H1 (cell line): ENCODE measurements at regions not wholly inside any gene's neighbourhood (a gene's known extent, or its start where the extent isn't known, plus 50 kb on each side); places are given as distances from the start of the nearest gene placed in this dataset.

ENCODE experiments used
- CTCF ChIA-PET: fragments of 300-600 bp; sonication (Branson Sonifier 250); formaldehyde crosslinking; loops from one replicate; lab custom pipeline; 2021; ENCODE audit not compliant: partially characterized antibody; lab: Charles Lee
- POLR2A ChIA-PET: fragments of 300-600 bp; sonication (Branson Sonifier 250); formaldehyde crosslinking; loops from one replicate; lab custom pipeline; 2021; ENCODE audit warnings: inconsistent platforms; ENCODE audit not compliant: partially characterized antibody; lab: Charles Lee
- DNase-seq, 2 experiments: peaks; one replicate each; pipeline versions ENCODE4 v3.0.0 to v3.0.0-alpha.2; 2010 to 2022; ENCODE audit warnings: low spot score in 2 of 2, low read depth in 1 of 2, mixed read lengths in 1 of 2
- FAIRE-seq: peaks from 2 replicates; lab custom pipeline; 2011; peaks lifted over from hg19 to GRCh38; lab: Jason Lieb, UNC
- H2AFZ ChIP-seq: 2 replicates; pipeline ENCODE4 v1.8.1; 2012; ENCODE audit warnings: low read length, inconsistent platforms
- H2AK5ac ChIP-seq: 2 replicates; pipeline ENCODE4 v1.6.1; 2013; ENCODE audit warnings: low read depth, low read length
- H2BK120ac ChIP-seq: replicated peaks from 2 replicates; pipeline ENCODE3; 2013; ENCODE audit warnings: low read depth, low read length, inconsistent platforms
- H2BK12ac ChIP-seq: 2 replicates; pipeline ENCODE4 v1.6.1; 2013; ENCODE audit warnings: low read depth, low read length
- H2BK15ac ChIP-seq: 2 replicates; pipeline ENCODE4 v1.6.1; 2013; ENCODE audit warnings: low read length
- H2BK20ac ChIP-seq: 2 replicates; pipeline ENCODE4 v1.6.1; 2013; ENCODE audit warnings: low read length
- H2BK5ac ChIP-seq: 2 replicates; pipeline ENCODE4 v1.6.1; 2013; ENCODE audit warnings: low read depth, low read length
- H3K14ac ChIP-seq: 2 replicates; pipeline ENCODE4 v1.6.1; 2013; ENCODE audit warnings: inconsistent platforms; ENCODE audit not compliant: insufficient read length
- H3K18ac ChIP-seq: 2 replicates; pipeline ENCODE4 v1.6.1; 2013; ENCODE audit warnings: low read length; ENCODE audit errors: extremely low read depth
- H3K23ac ChIP-seq: 2 replicates; pipeline ENCODE4 v1.6.1; 2013; ENCODE audit warnings: inconsistent platforms; ENCODE audit not compliant: insufficient read length
- H3K23me2 ChIP-seq: 2 replicates; pipeline ENCODE4 v1.6.1; 2013; ENCODE audit warnings: low read depth, low read length
- H3K27ac ChIP-seq: 2 replicates; pipeline ENCODE4 v1.6.1; 2011; ENCODE audit warnings: low read depth, low read length, inconsistent platforms
- H3K27me3 ChIP-seq, 4 experiments: replicated peaks in 1 of 4; 1 replicate in 1 of 4; 2 replicates in 3 of 4; pipeline versions ENCODE4 v1.6.1 to v1.8.1; 2011 to 2013; ENCODE audit warnings: low read length in 3 of 4, mild to moderate bottlenecking in 3 of 4, inconsistent platforms in 2 of 4, mixed read lengths in 2 of 4, moderate library complexity in 1 of 4; ENCODE audit not compliant: control insufficient read depth in 3 of 4, insufficient read depth in 3 of 4; ENCODE audit errors: extremely low read depth in 1 of 4
- H3K36me3 ChIP-seq, 4 experiments: 2 replicates each; pipeline versions ENCODE4 v1.6.1 to v1.8.1; 2011 to 2013; ENCODE audit warnings: mild to moderate bottlenecking in 4 of 4, low read length in 3 of 4, moderate library complexity in 2 of 4, control low read depth in 1 of 4, inconsistent platforms in 1 of 4; ENCODE audit not compliant: insufficient read depth in 4 of 4, control insufficient read depth in 2 of 4
- H3K4ac ChIP-seq: replicated peaks from 2 replicates; pipeline ENCODE3; 2013; ENCODE audit warnings: low read length, low read depth, mixed read lengths, inconsistent platforms; ENCODE audit not compliant: insufficient read length
- H3K4me1 ChIP-seq, 4 experiments: replicated peaks in 1 of 4; 1 replicate in 1 of 4; 2 replicates in 3 of 4; pipeline versions ENCODE4 v1.6.1 to v1.8.1; 2011 to 2013; ENCODE audit warnings: low read length in 3 of 4, inconsistent platforms in 2 of 4, mixed read lengths in 1 of 4; ENCODE audit not compliant: insufficient read depth in 4 of 4, control insufficient read depth in 3 of 4
- H3K4me2 ChIP-seq, 2 experiments: 2 replicates each; pipeline versions ENCODE4 v1.6.1 to v1.8.1; 2011 to 2013; ENCODE audit warnings: low read depth in 2 of 2, low read length in 2 of 2, control low read depth in 1 of 2, inconsistent platforms in 1 of 2, mild to moderate bottlenecking in 1 of 2; ENCODE audit not compliant: insufficient read depth in 1 of 2
- H3K4me3 ChIP-seq, 4 experiments: fragments of 200-600, 300-600 bp in 1 of 4; sonication (generic), shearing (Covaris generic), sonication (Bioruptor Twin) in 1 of 4; 2 replicates each; pipeline versions ENCODE4 v1.5.1 to v1.8.1; 2011 to 2016; ENCODE audit warnings: low read length in 4 of 4, low read depth in 3 of 4, control low read depth in 2 of 4, inconsistent platforms in 2 of 4, mild to moderate bottlenecking in 2 of 4, mixed read lengths in 1 of 4, moderate library complexity in 1 of 4; ENCODE audit not compliant: insufficient read depth in 2 of 4; ENCODE audit errors: extremely low read depth in 1 of 4
- H3K56ac ChIP-seq: replicated peaks from 2 replicates; pipeline ENCODE3; 2013; ENCODE audit warnings: low read depth, mild to moderate bottlenecking, mixed read lengths, low read length, inconsistent platforms; ENCODE audit not compliant: insufficient read length
- H3K79me1 ChIP-seq: 2 replicates; pipeline ENCODE4 v1.6.1; 2013; ENCODE audit warnings: low read depth, low read length, control low read depth
- H3K79me2 ChIP-seq, 2 experiments: 2 replicates each; pipeline versions ENCODE4 v1.6.1 to v1.8.1; 2012 to 2013; ENCODE audit warnings: low read length in 2 of 2, mild to moderate bottlenecking in 2 of 2, inconsistent platforms in 1 of 2; ENCODE audit not compliant: insufficient read depth in 2 of 2, control insufficient read depth in 1 of 2
- H3K9ac ChIP-seq, 4 experiments: replicated peaks in 1 of 4; 1 replicate in 1 of 4; 2 replicates in 3 of 4; pipeline versions ENCODE4 v1.6.1 to v1.8.1; 2011 to 2013; ENCODE audit warnings: low read depth in 3 of 4, low read length in 3 of 4, control low read depth in 2 of 4, mild to moderate bottlenecking in 2 of 4, moderate library complexity in 2 of 4, inconsistent platforms in 1 of 4; ENCODE audit errors: extremely low read depth in 1 of 4
- H3K9me3 ChIP-seq, 2 experiments: 2 replicates each; pipeline versions ENCODE4 v1.6.1 to v1.8.1; 2012 to 2013; ENCODE audit warnings: mild to moderate bottlenecking in 2 of 2, moderate library complexity in 2 of 2, control low read depth in 1 of 2, inconsistent platforms in 1 of 2, low read depth in 1 of 2, low read length in 1 of 2, mixed read lengths in 1 of 2; ENCODE audit not compliant: insufficient read depth in 2 of 2
- H4K20me1 ChIP-seq, 2 experiments: replicated peaks in 1 of 2; 2 replicates each; pipeline versions ENCODE3 to v1.8.1; 2011 to 2013; ENCODE audit warnings: inconsistent platforms in 2 of 2, low read length in 2 of 2, mild to moderate bottlenecking in 1 of 2; ENCODE audit not compliant: insufficient read depth in 2 of 2, control insufficient read depth in 1 of 2
- H4K5ac ChIP-seq: 2 replicates; pipeline ENCODE4 v1.6.1; 2013; ENCODE audit warnings: low read length, low read depth, mixed read lengths, inconsistent platforms; ENCODE audit not compliant: insufficient read length
- H4K8ac ChIP-seq: 2 replicates; pipeline ENCODE4 v1.8.0; 2013; ENCODE audit warnings: mild to moderate bottlenecking, moderate library complexity, low read length, inconsistent platforms; ENCODE audit not compliant: insufficient read depth; ENCODE audit errors: extremely low read depth
- H4K91ac ChIP-seq: replicated peaks from 2 replicates; pipeline ENCODE3; 2013; ENCODE audit warnings: low read length, mixed read lengths, inconsistent platforms; ENCODE audit not compliant: insufficient read length
- BACH1 ChIP-seq: IDR thresholded peaks from 2 replicates; pipeline ENCODE4 v1.6.1; 2012; ENCODE audit warnings: low read length, improper control_type of control experiment
- CHD2 ChIP-seq: IDR thresholded peaks from 2 replicates; pipeline ENCODE4 v1.6.1; 2012; ENCODE audit warnings: low read length, improper control_type of control experiment
- E2F6 ChIP-seq: IDR thresholded peaks from 2 replicates; pipeline ENCODE4 v1.6.1; 2012; ENCODE audit warnings: inconsistent platforms
- FOSL1 ChIP-seq: IDR thresholded peaks from 2 replicates; pipeline ENCODE4 v1.6.1; 2011; ENCODE audit warnings: mild to moderate bottlenecking, low read depth, low read length, moderate library complexity; ENCODE audit not compliant: insufficient read depth
- RAD21 ChIP-seq, 2 experiments: IDR thresholded peaks in 1 of 2; conservative IDR thresholded peaks in 1 of 2; 2 replicates each; pipeline ENCODE4 v1.6.1; 2011; ENCODE audit warnings: low read depth in 2 of 2, low read length in 2 of 2, improper control_type of control experiment in 1 of 2, inconsistent platforms in 1 of 2, mild to moderate bottlenecking in 1 of 2, moderate library complexity in 1 of 2
- SP1 ChIP-seq: IDR thresholded peaks from 2 replicates; pipeline ENCODE4 v1.6.1; 2011; ENCODE audit warnings: low read depth, low read length
- TAF1 ChIP-seq: IDR thresholded peaks from 2 replicates; pipeline ENCODE4 v1.6.1; 2011; ENCODE audit warnings: mild to moderate bottlenecking, low read depth, low read length
- TEAD4 ChIP-seq: IDR thresholded peaks from 2 replicates; pipeline ENCODE4 v1.6.1; 2012; ENCODE audit warnings: low read depth, low read length, inconsistent platforms, mixed read lengths
- WGBS, 2 experiments: shearing (Covaris generic) in 1 of 2; methylation state at CpG; one replicate each; pipeline versions ENCODE4 v1.1.6 to v1.1.7; 2013 to 2015; ENCODE audit warnings: low lambda C conversion rate in 2 of 2, mixed read lengths in 2 of 2, inconsistent platforms in 1 of 2, low coverage in 1 of 2, missing lambda C conversion rate in 1 of 2; ENCODE audit not compliant: insufficient replicate concordance in 2 of 2, insufficient coverage in 1 of 2, insufficient read length in 1 of 2; ENCODE audit errors: extremely low coverage in 1 of 2, missing lambda C conversion rate in 1 of 2; 5-methylcytosine and 5-hydroxymethylcytosine counted together

- 83% methylated on average over 2 of the region's 2 CpGs; no CpG with 5 or more reads in 1 of the 2 experiments for WGBS, 2 experiments
- H2AFZ ChIP-seq = no peak overlapping the region
These were observed 174.5 kb upstream of the CNOT2 start for GRCh38 chr12:70068743-70069142.

More at GRCh38 chr12:70068743-70069142, 174.5 kb upstream of the CNOT2 start:
- Histone ChIP-seq H3K27me3 (no peaks in the 10 kb centered on the region), H3K79me2 (no peaks in the 10 kb centered on the region), H3K9me3 (no peaks in the 10 kb centered on the region), H4K8ac (no peak overlapping the region), H2BK120ac (no peak overlapping the region), H3K23ac (no peak overlapping the region), H4K20me1 (no peaks in the 10 kb centered on the region), H2BK20ac (no peak overlapping the region; the same call in 1 of the 2 replicates), H3K27ac (no peak overlapping the region), H3K4ac (no peak overlapping the region), H2BK12ac (no peak overlapping the region), H3K36me3 (no peaks in the 10 kb centered on the region; a peak in 1 of 8 replicates), H3K4me1 (peaks cover 0 to 4% (median 1%) of the 10 kb centered on the region in 4 experiments; a peak in 2 of 7 replicates), H2BK15ac (no peak overlapping the region), H2BK5ac (no peak overlapping the region), H4K91ac (no peak overlapping the region), H3K9ac (no peak overlapping the region), H4K5ac (no peak overlapping the region), H3K4me3 (no peak overlapping the region), H3K23me2 (no peaks in the 10 kb centered on the region), H3K4me2 (no peak overlapping the region), H3K14ac (no peak overlapping the region), H3K18ac (no peak overlapping the region), H3K79me1 (no peaks in the 10 kb centered on the region), H3K56ac (no peak overlapping the region), H2AK5ac (no peak overlapping the region)
- FAIRE-seq = no peak
- TF ChIP-seq TAF1 = no peak
- TF ChIP-seq E2F6 = no peak
- TF ChIP-seq RAD21 (IDR thresholded peaks at IDR 0.05 in 1 of 2, conservative IDR thresholded peaks at IDR 0.05 in 1 of 2; ENCODE audit: low read depth in 2 of 2, low read length in 2 of 2) = no peak
- TF ChIP-seq SP1 = no peak
- TF ChIP-seq BACH1 = no peak
- TF ChIP-seq FOSL1 = no peak
- TF ChIP-seq TEAD4 = no peak
- TF ChIP-seq CHD2 = no peak
- DNase-seq = no peak
- POLR2A ChIA-PET = no interaction called here
- CTCF ChIA-PET = no interaction called here
